Immature natural killer cell (primary cell): ENCODE measurements at regions not wholly inside any gene's neighbourhood (a gene's known extent, or its start where the extent isn't known, plus 50 kb on each side); places are given as distances from the start of the nearest gene placed in this dataset.

Experiments used
- DNase-seq, 3 donors: peaks; one replicate each; pipeline ENCODE4 v3.0.0; 2022; ENCODE audit warnings: mixed read lengths in 1 of 3
- H3K27ac Mint-ChIP-seq, 6 donors: one replicate each; pipeline ENCODE4 v1.8.0; 2020; ENCODE audit warnings: mixed read lengths in 6 of 6, mild to moderate bottlenecking in 5 of 6, inconsistent platforms in 4 of 6, moderate library complexity in 3 of 6
- H3K27me3 Mint-ChIP-seq, 3 donors: one replicate each; pipeline ENCODE4 v1.8.0; 2020 to 2021; ENCODE audit warnings: low read depth in 3 of 3, mild to moderate bottlenecking in 3 of 3, mixed read lengths in 3 of 3, moderate library complexity in 3 of 3, inconsistent platforms in 1 of 3
- H3K36me3 Mint-ChIP-seq, 3 donors: one replicate each; pipeline ENCODE4 v1.8.0; 2020; ENCODE audit warnings: mixed read lengths in 3 of 3, inconsistent platforms in 2 of 3, mild to moderate bottlenecking in 2 of 3
- H3K4me1 Mint-ChIP-seq, 2 donors: one replicate each; pipeline ENCODE4 v1.8.0; 2020; ENCODE audit warnings: inconsistent platforms in 2 of 2, mild to moderate bottlenecking in 2 of 2, mixed read lengths in 2 of 2, moderate library complexity in 1 of 2
- H3K4me3 Mint-ChIP-seq, 5 donors: one replicate each; pipeline ENCODE4 v1.8.0; 2020; ENCODE audit warnings: mild to moderate bottlenecking in 5 of 5, mixed read lengths in 5 of 5, inconsistent platforms in 3 of 5, moderate library complexity in 3 of 5
- H3K9me3 Mint-ChIP-seq, 6 donors: one replicate each; pipeline ENCODE4 v1.8.0; 2020; ENCODE audit warnings: mild to moderate bottlenecking in 6 of 6, mixed read lengths in 6 of 6, inconsistent platforms in 4 of 6, moderate library complexity in 3 of 6

DNA sequence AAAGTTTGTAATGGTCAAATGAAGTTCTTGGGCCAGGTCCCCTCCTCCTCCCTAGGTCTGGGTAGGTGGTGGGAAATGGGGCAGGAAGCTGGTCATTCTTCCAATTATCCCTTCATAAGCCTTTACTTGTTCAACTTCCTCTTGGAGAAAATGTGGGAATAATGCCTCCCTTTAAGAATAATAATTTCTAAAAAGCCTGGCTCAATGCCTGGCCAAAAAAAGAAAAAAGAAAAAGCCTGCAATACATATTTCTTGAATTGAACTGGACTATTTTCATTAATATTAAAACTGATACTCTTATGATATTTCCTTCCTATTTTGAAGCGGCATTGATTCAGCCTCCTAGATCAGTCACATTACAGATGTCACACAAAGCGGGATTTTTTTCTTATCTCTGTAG, 600.9 kb downstream of the CCDC171 start:
- H3K36me3 Mint-ChIP-seq, result no peaks in the 10 kb centered on the region
- peaks cover 0 to 3% (median 0%) of the 10 kb centered on the region in 6 donors for H3K9me3 Mint-ChIP-seq
- H3K27me3 Mint-ChIP-seq, result peaks cover 6 to 11% (median 7%) of the 10 kb centered on the region in 3 donors
- no peak overlapping the region for H3K27ac Mint-ChIP-seq
- no peak for DNase-seq
- peaks cover 2 to 17% of the 10 kb centered on the region in 2 donors for H3K4me1 Mint-ChIP-seq
- no peak overlapping the region for H3K4me3 Mint-ChIP-seq

DNA sequence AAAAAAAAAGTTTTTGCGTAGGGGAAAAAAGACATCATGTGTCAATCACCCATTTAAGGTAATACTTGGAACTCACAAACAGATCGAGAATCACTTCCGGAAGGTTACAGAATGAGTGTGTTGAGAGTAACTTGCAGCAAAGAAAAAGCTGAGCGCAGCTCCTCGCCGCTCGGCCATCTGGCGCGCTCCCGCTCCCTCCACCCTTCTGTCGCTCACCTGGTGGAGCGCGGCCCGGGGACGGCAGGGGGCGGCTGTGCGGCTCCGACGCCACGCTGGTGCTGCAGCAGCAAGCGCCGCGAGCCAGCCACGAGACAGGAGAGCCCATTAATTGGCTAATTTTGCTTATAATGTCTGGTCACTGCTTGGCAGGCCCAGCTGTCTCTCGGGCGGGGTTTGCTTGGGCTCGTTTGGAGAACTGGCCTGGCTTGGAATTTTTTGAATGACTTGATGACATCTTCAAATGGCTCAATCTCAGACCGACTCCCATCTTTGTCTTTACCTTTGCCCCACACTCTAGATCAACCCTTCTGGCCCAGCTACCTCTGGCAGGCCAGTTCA, 601.8 kb downstream of the CCDC171 start:
- Mint-ChIP-seq H3K27ac (no peak overlapping the region), H3K4me3 (peak overlapping the region in 2 of 5 donors; percentile 5 to 29), H3K9me3 (peaks cover 0 to 3% (median 0%) of the 10 kb centered on the region in 6 donors), H3K36me3 (no peaks in the 10 kb centered on the region), H3K27me3 (peaks cover 6 to 9% (median 7%) of the 10 kb centered on the region in 3 donors), H3K4me1 (peaks cover 2 to 17% of the 10 kb centered on the region in 2 donors)
- DNase-seq, result peak in 1 of 3 donors; percentile 1

- no peak overlapping the region for H3K27ac Mint-ChIP-seq
- H3K4me1 Mint-ChIP-seq, result peaks cover 2 to 17% of the 10 kb centered on the region in 2 donors
Observed at GRCh38 chr9:16155878-16156277, 603.0 kb downstream of the CCDC171 start.

DNA sequence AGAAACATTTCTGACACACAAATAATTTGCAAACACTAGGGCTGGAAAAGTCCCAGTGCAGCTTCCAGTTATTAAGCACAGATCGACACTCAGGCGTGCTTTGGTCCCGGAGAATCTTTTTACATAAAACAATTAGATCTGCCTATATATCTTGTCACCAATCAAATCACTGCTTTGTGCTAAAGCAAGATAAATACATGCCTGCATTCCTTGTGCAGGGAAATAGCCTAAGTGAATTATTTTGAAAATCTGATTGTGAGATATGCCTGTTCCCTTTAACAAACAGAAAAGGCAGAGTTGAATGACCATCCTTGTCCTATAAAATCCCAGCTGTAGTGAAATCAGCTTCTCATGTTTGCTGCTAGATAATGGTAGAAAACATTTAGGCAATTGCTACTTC, 604.4 kb downstream of the CCDC171 start:
- H3K9me3 Mint-ChIP-seq, result peaks cover 0 to 3% (median 0%) of the 10 kb centered on the region in 6 donors
- peaks cover 6 to 11% (median 7%) of the 10 kb centered on the region in 3 donors for H3K27me3 Mint-ChIP-seq
- DNase-seq, result no peak
- H3K36me3 Mint-ChIP-seq, result no peaks in the 10 kb centered on the region
- H3K4me1 Mint-ChIP-seq, result peaks cover 2 to 17% of the 10 kb centered on the region in 2 donors
- no peak overlapping the region for H3K27ac Mint-ChIP-seq
- no peak overlapping the region for H3K4me3 Mint-ChIP-seq

More at GRCh38 chr9:16155878-16156277, 603.0 kb downstream of the CCDC171 start:
- Mint-ChIP-seq H3K4me3 (no peak overlapping the region), H3K27me3 (peaks cover 6 to 9% (median 7%) of the 10 kb centered on the region in 3 donors), H3K36me3 (no peaks in the 10 kb centered on the region), H3K9me3 (peaks cover 0 to 3% (median 0%) of the 10 kb centered on the region in 6 donors)
- no peak for DNase-seq

- no peak for DNase-seq
- Mint-ChIP-seq H3K4me1 (peaks cover 2 to 17% of the 10 kb centered on the region in 2 donors), H3K36me3 (no peaks in the 10 kb centered on the region), H3K9me3 (peaks cover 0 to 3% (median 0%) of the 10 kb centered on the region in 6 donors), H3K4me3 (no peak overlapping the region), H3K27ac (no peak overlapping the region), H3K27me3 (peaks cover 6 to 11% (median 6%) of the 10 kb centered on the region in 3 donors)
Observed at GRCh38 chr9:16157651-16158050, 604.8 kb downstream of the CCDC171 start.

DNA sequence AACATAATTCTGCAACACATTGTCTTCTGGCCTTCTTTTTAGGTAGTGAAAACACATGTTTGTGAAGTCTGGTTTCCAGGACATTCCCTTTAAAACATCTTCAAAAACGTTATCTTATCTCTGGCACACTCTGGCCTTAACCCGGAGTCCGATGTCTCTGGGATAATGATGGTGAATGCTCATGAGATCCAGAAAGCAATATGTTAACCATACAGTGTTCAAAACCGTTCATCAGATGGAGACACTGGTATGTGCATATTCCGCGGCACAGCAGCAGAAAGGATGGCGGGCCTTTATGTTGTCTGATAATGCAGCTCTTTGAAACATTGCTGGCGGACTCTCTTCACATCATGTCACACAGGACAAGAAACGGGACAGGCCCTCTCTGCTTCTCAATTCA, 605.2 kb downstream of the CCDC171 start:
- Mint-ChIP-seq H3K4me3 (no peak overlapping the region), H3K4me1 (peaks cover 2 to 17% of the 10 kb centered on the region in 2 donors), H3K9me3 (peaks cover 0 to 3% (median 0%) of the 10 kb centered on the region in 6 donors), H3K27me3 (peaks cover 2 to 11% (median 7%) of the 10 kb centered on the region in 3 donors), H3K27ac (no peak overlapping the region), H3K36me3 (no peaks in the 10 kb centered on the region)
- DNase-seq, result no peak

DNA sequence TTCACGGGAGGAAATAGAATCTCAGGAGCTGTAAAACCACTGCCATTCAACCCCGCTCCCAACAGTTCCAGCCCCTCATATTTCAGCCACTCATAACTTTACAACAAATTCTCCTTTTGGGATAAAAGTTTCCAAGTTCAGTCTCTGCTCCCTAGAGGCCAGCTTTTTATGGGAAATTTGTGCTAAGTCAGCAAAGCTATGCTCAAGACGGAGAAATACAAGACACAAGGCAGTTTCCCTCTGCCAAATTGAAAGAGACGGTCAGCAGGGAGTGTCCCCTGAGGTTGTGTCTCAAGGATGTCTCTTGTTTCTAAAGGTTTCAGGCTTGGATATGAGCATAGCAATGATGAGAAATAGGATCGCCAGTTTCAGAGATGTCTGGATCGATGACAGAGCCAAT, 608.6 kb downstream of the CCDC171 start:
- Mint-ChIP-seq H3K27me3 (peaks cover 3 to 5% (median 5%) of the 10 kb centered on the region in 3 donors), H3K27ac (no peak overlapping the region), H3K4me3 (no peak overlapping the region), H3K36me3 (no peaks in the 10 kb centered on the region), H3K4me1 (no peaks in the 10 kb centered on the region), H3K9me3 (peaks cover 0 to 5% (median 0%) of the 10 kb centered on the region in 6 donors)
- DNase-seq, result no peak

DNA sequence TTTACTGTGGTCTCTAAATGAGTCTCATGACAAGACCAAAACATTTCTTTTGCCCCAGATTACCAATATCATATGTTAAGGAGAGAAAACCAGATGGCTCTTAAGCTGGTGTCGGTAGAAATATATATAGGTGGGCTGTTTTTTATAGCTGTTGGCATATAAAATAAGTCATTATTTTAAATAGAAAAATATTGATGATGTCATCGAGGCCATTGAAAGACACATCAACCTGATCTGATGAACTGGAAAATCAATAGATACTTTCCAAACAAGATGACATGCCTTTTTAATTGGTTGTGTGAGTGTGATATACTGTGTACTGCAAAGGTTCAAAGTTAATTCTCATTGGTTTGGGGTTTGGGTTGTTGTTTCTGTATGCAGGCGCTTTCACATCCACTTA, 617.3 kb downstream of the CCDC171 start:
- no peaks in the 10 kb centered on the region for H3K4me1 Mint-ChIP-seq
- no peak for DNase-seq
- peaks cover 2 to 8% (median 2%) of the 10 kb centered on the region in 3 donors for H3K27me3 Mint-ChIP-seq
- no peak overlapping the region for H3K27ac Mint-ChIP-seq
- no peak overlapping the region for H3K4me3 Mint-ChIP-seq
- H3K9me3 Mint-ChIP-seq, result peaks cover 0 to 9% (median 0%) of the 10 kb centered on the region in 6 donors
- no peaks in the 10 kb centered on the region for H3K36me3 Mint-ChIP-seq

DNA sequence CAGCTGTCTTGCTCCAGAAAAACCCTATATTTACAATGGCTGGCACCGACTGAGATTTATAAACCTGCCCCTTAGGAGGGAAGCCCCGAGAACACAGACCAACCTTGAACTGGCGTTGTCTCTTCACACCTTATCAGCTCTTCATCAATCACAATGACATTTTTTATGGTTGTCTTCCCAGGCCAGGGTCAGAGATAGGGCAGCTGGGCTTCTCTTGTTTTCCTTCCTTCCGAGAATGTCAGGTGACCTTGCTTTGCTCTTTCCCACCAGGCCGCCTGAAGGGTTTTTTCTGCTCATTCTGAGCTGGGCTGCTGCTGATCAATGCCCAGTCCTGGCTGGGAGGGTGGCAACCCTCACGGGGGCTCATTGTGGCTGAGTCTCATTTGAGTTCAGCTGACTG, 619.1 kb downstream of the CCDC171 start:
- no peak overlapping the region for H3K4me3 Mint-ChIP-seq
- H3K9me3 Mint-ChIP-seq, result peaks cover 0 to 4% (median 0%) of the 10 kb centered on the region in 6 donors
- DNase-seq, result no peak
- H3K4me1 Mint-ChIP-seq, result no peaks in the 10 kb centered on the region
- peaks cover 2 to 6% (median 4%) of the 10 kb centered on the region in 3 donors for H3K27me3 Mint-ChIP-seq
- no peaks in the 10 kb centered on the region for H3K36me3 Mint-ChIP-seq
- peak overlapping the region in 1 of 6 donors; percentile 41 for H3K27ac Mint-ChIP-seq

DNA sequence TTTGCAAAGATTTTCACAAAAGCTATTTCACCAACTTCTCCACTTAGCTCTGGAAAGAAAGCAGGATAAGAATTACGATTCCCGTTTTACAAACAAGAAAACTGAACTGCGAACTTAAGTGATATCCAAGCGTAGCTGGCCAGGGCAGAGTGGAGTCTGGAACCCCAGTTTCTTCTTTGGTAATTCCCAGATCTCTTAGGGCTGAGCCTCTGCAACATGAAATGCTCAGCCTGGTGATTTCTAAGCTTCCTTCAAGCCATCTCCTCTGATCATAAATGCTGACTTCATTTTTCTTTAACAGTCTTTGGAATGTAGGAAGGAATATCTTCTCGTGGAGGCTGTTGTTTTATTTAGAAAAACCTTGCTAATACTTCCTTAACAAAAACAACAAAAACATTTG, 620.0 kb downstream of the CCDC171 start:
- no peak overlapping the region for H3K27ac Mint-ChIP-seq
- no peaks in the 10 kb centered on the region for H3K36me3 Mint-ChIP-seq
- peaks cover 0 to 4% (median 0%) of the 10 kb centered on the region in 6 donors for H3K9me3 Mint-ChIP-seq
- no peak overlapping the region for H3K4me3 Mint-ChIP-seq
- H3K27me3 Mint-ChIP-seq, result peaks cover 2 to 6% (median 4%) of the 10 kb centered on the region in 3 donors
- DNase-seq, result no peak
- no peaks in the 10 kb centered on the region for H3K4me1 Mint-ChIP-seq

- Mint-ChIP-seq H3K4me3 (no peak overlapping the region), H3K27me3 (peaks cover 0 to 6% (median 4%) of the 10 kb centered on the region in 3 donors), H3K27ac (no peak overlapping the region), H3K9me3 (peaks cover 0 to 4% (median 0%) of the 10 kb centered on the region in 6 donors), H3K36me3 (no peaks in the 10 kb centered on the region), H3K4me1 (no peaks in the 10 kb centered on the region)
- DNase-seq, result no peak
Observed at GRCh38 chr9:16174915-16175314, 622.1 kb downstream of the CCDC171 start.

- no peaks in the 10 kb centered on the region for H3K4me1 Mint-ChIP-seq
- H3K27me3 Mint-ChIP-seq, result peaks cover 0 to 4% (median 4%) of the 10 kb centered on the region in 3 donors
- H3K9me3 Mint-ChIP-seq, result peaks cover 0 to 4% (median 0%) of the 10 kb centered on the region in 6 donors
- H3K36me3 Mint-ChIP-seq, result no peaks in the 10 kb centered on the region
- H3K27ac Mint-ChIP-seq, result no peak overlapping the region
- H3K4me3 Mint-ChIP-seq, result no peak overlapping the region
- DNase-seq, result no peak
Observed at GRCh38 chr9:16175461-16175860, 622.6 kb downstream of the CCDC171 start.

GRCh38 chr9:16178294-16178693, 625.5 kb downstream of the CCDC171 start:
- Mint-ChIP-seq H3K4me3 (no peak overlapping the region), H3K4me1 (no peaks in the 10 kb centered on the region), H3K27ac (no peak overlapping the region), H3K27me3 (peaks cover 0 to 2% (median 2%) of the 10 kb centered on the region in 3 donors), H3K36me3 (no peaks in the 10 kb centered on the region), H3K9me3 (no peaks in the 10 kb centered on the region)
- no peak for DNase-seq

GRCh38 chr9:16179566-16179965, 626.7 kb downstream of the CCDC171 start:
- no peak for DNase-seq
- H3K4me3 Mint-ChIP-seq, result no peak overlapping the region
- H3K27me3 Mint-ChIP-seq, result peaks cover 0 to 5% (median 2%) of the 10 kb centered on the region in 3 donors
- H3K4me1 Mint-ChIP-seq, result no peaks in the 10 kb centered on the region
- H3K27ac Mint-ChIP-seq, result no peak overlapping the region
- no peaks in the 10 kb centered on the region for H3K9me3 Mint-ChIP-seq
- no peaks in the 10 kb centered on the region for H3K36me3 Mint-ChIP-seq

DNA sequence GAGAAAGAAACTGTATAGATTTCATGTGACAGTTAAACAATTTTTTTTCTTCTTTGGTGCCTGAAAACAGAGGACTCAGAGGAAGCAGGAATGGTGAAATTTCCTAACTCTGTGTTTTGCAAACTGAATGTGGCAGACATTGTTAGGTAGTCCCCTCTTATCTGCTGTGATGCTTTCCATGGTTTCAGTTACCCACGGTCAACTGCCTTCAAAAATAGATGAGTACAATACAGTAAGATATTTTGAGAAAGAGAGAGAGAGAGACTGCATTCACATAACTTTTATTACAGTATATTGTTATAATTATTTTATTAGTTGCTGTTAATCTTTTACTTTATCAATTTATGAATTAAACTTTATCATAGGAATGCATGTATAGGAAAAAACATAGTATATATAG, 627.2 kb downstream of the CCDC171 start:
- no peak for DNase-seq
- H3K36me3 Mint-ChIP-seq, result no peaks in the 10 kb centered on the region
- no peaks in the 10 kb centered on the region for H3K4me1 Mint-ChIP-seq
- H3K9me3 Mint-ChIP-seq, result no peaks in the 10 kb centered on the region
- H3K4me3 Mint-ChIP-seq, result no peak overlapping the region
- H3K27ac Mint-ChIP-seq, result no peak overlapping the region
- H3K27me3 Mint-ChIP-seq, result peaks cover 0 to 5% (median 2%) of the 10 kb centered on the region in 3 donors
